Activated naive CD4-positive, alpha-beta T cell treated with anti-CD3 and anti-CD28 coated beads, Interleukin-2, amount 50 U/mL, for 24 hours (primary cell): ENCODE measurements at regions not wholly inside any gene's neighbourhood (a gene's known extent, or its start where the extent isn't known, plus 50 kb on each side); places are given as distances from the start of the nearest gene placed in this dataset.
"Not testable (repeated sequence)": the region's sequence is repeated elsewhere in the genome, so short reads cannot be mapped to it uniquely, and the experiment has no call there.

Experiments
- H3K27ac Mint-ChIP-seq: one replicate; pipeline ENCODE4 v1.8.0; 2021; ENCODE audit warnings: mild to moderate bottlenecking, mixed read lengths
- H3K27me3 Mint-ChIP-seq: one replicate; pipeline ENCODE4 v1.8.0; 2021; ENCODE audit warnings: mixed read lengths
- H3K36me3 Mint-ChIP-seq: one replicate; pipeline ENCODE4 v1.8.0; 2021; ENCODE audit warnings: mixed read lengths
- H3K4me1 Mint-ChIP-seq: one replicate; pipeline ENCODE4 v1.8.0; 2021; ENCODE audit warnings: mixed read lengths
- H3K4me3 Mint-ChIP-seq: one replicate; pipeline ENCODE4 v1.8.0; 2021; ENCODE audit warnings: mild to moderate bottlenecking, mixed read lengths
- H3K9me3 Mint-ChIP-seq: one replicate; pipeline ENCODE4 v1.8.0; 2021; ENCODE audit warnings: mixed read lengths

GRCh38 chr5:29130786-29131185 is 2062.7 kb upstream of the CDH6 start:
- H3K36me3 Mint-ChIP-seq: no peaks in the 10 kb centered on the region
- no peak overlapping the region for H3K4me3 Mint-ChIP-seq
- no peak overlapping the region for H3K27ac Mint-ChIP-seq
- no peaks in the 10 kb centered on the region for H3K27me3 Mint-ChIP-seq
- H3K4me1 Mint-ChIP-seq: no peaks in the 10 kb centered on the region
- H3K9me3 Mint-ChIP-seq: peaks cover 10% of the 10 kb centered on the region

- not testable (repeated sequence) for H3K4me3 Mint-ChIP-seq, H3K27ac Mint-ChIP-seq, H3K36me3 Mint-ChIP-seq, H3K4me1 Mint-ChIP-seq, H3K27me3 Mint-ChIP-seq, H3K9me3 Mint-ChIP-seq
Observed at GRCh38 chr5:29127524-29128156, 2065.8 kb upstream of the CDH6 start.

- H3K36me3 Mint-ChIP-seq, H3K27ac Mint-ChIP-seq: not testable (repeated sequence)
Observed at GRCh38 chr5:29126462-29126861, 2067.0 kb upstream of the CDH6 start.

GRCh38 chr5:29122306-29122705 is 2071.2 kb upstream of the CDH6 start:
- Mint-ChIP-seq H3K27me3 (no peaks in the 10 kb centered on the region), H3K9me3 (peaks cover 8% of the 10 kb centered on the region), H3K36me3 (no peaks in the 10 kb centered on the region), H3K27ac (no peak overlapping the region), H3K4me1 (no peaks in the 10 kb centered on the region), H3K4me3 (no peak overlapping the region)

More at GRCh38 chr5:29126462-29126861, 2067.0 kb upstream of the CDH6 start:
- not testable (repeated sequence) for H3K27me3 Mint-ChIP-seq, H3K9me3 Mint-ChIP-seq, H3K4me1 Mint-ChIP-seq, H3K4me3 Mint-ChIP-seq

GRCh38 chr5:29114331-29114768 is 2076.0 kb upstream of the CDH9 start:
- H3K9me3 Mint-ChIP-seq: peaks cover 16% of the 10 kb centered on the region
- no peaks in the 10 kb centered on the region for H3K27me3 Mint-ChIP-seq
- H3K27ac Mint-ChIP-seq: no peak overlapping the region
- H3K36me3 Mint-ChIP-seq: no peaks in the 10 kb centered on the region
- no peaks in the 10 kb centered on the region for H3K4me1 Mint-ChIP-seq
- H3K4me3 Mint-ChIP-seq: no peak overlapping the region

GRCh38 chr5:29113516-29113915 is 2075.1 kb upstream of the CDH9 start:
- Mint-ChIP-seq H3K4me1 (no peaks in the 10 kb centered on the region), H3K36me3 (no peaks in the 10 kb centered on the region), H3K27ac (no peak overlapping the region), H3K4me3 (no peak overlapping the region), H3K9me3 (peaks cover 22% of the 10 kb centered on the region), H3K27me3 (no peaks in the 10 kb centered on the region)

GRCh38 chr5:29099585-29099984 is 2061.2 kb upstream of the CDH9 start:
- H3K4me3 Mint-ChIP-seq: no peak overlapping the region

GRCh38 chr5:29089591-29090130 is 2051.3 kb upstream of the CDH9 start:
- H3K27ac Mint-ChIP-seq: no peak overlapping the region
- H3K27me3 Mint-ChIP-seq: no peaks in the 10 kb centered on the region
- peaks cover 7% of the 10 kb centered on the region for H3K9me3 Mint-ChIP-seq
- no peaks in the 10 kb centered on the region for H3K4me1 Mint-ChIP-seq
- H3K36me3 Mint-ChIP-seq: no peaks in the 10 kb centered on the region
- no peak overlapping the region for H3K4me3 Mint-ChIP-seq

More at GRCh38 chr5:29099585-29099984, 2061.2 kb upstream of the CDH9 start:
- Mint-ChIP-seq H3K9me3 (peaks cover 10% of the 10 kb centered on the region), H3K27me3 (no peaks in the 10 kb centered on the region), H3K27ac (no peak overlapping the region), H3K4me1 (no peaks in the 10 kb centered on the region), H3K36me3 (no peaks in the 10 kb centered on the region)

GRCh38 chr5:29085142-29085541 is 2046.8 kb upstream of the CDH9 start:
- Mint-ChIP-seq H3K4me3 (no peak overlapping the region), H3K36me3 (no peaks in the 10 kb centered on the region), H3K9me3 (peaks cover 14% of the 10 kb centered on the region), H3K27me3 (no peaks in the 10 kb centered on the region), H3K4me1 (no peaks in the 10 kb centered on the region), H3K27ac (no peak overlapping the region)

- H3K4me1 Mint-ChIP-seq: no peaks in the 10 kb centered on the region
- no peak overlapping the region for H3K27ac Mint-ChIP-seq
- H3K9me3 Mint-ChIP-seq: peaks cover 7% of the 10 kb centered on the region
- H3K4me3 Mint-ChIP-seq: no peak overlapping the region
- no peaks in the 10 kb centered on the region for H3K27me3 Mint-ChIP-seq
- no peaks in the 10 kb centered on the region for H3K36me3 Mint-ChIP-seq
Observed at GRCh38 chr5:29079771-29080170, 2041.4 kb upstream of the CDH9 start.

- Mint-ChIP-seq H3K27ac (no peak overlapping the region), H3K27me3 (no peaks in the 10 kb centered on the region), H3K4me3 (no peak overlapping the region), H3K9me3 (peaks cover 6% of the 10 kb centered on the region), H3K36me3 (no peaks in the 10 kb centered on the region), H3K4me1 (no peaks in the 10 kb centered on the region)
Observed at GRCh38 chr5:29077451-29077850, 2039.1 kb upstream of the CDH9 start.

GRCh38 chr5:29069104-29069402 is 2030.7 kb upstream of the CDH9 start:
- H3K27ac Mint-ChIP-seq: no peak overlapping the region
- peaks cover 13% of the 10 kb centered on the region for H3K9me3 Mint-ChIP-seq
- H3K4me1 Mint-ChIP-seq: no peaks in the 10 kb centered on the region
- H3K4me3 Mint-ChIP-seq: no peak overlapping the region
- H3K36me3 Mint-ChIP-seq: no peaks in the 10 kb centered on the region
- no peaks in the 10 kb centered on the region for H3K27me3 Mint-ChIP-seq

- H3K27ac Mint-ChIP-seq: no peak overlapping the region
- no peaks in the 10 kb centered on the region for H3K4me1 Mint-ChIP-seq
- H3K9me3 Mint-ChIP-seq: peaks cover 12% of the 10 kb centered on the region
- no peaks in the 10 kb centered on the region for H3K27me3 Mint-ChIP-seq
- no peaks in the 10 kb centered on the region for H3K36me3 Mint-ChIP-seq
- no peak overlapping the region for H3K4me3 Mint-ChIP-seq
Observed at GRCh38 chr5:29061381-29061780, 2023.0 kb upstream of the CDH9 start.

- Mint-ChIP-seq H3K4me1 (no peaks in the 10 kb centered on the region), H3K27ac (no peak overlapping the region)
Observed at GRCh38 chr5:29054694-29055093, 2016.3 kb upstream of the CDH9 start.

GRCh38 chr5:29054282-29054681 is 2015.9 kb upstream of the CDH9 start:
- no peaks in the 10 kb centered on the region for H3K36me3 Mint-ChIP-seq
- H3K4me1 Mint-ChIP-seq: no peaks in the 10 kb centered on the region
- no peaks in the 10 kb centered on the region for H3K27me3 Mint-ChIP-seq
- H3K4me3 Mint-ChIP-seq: no peak overlapping the region
- peaks cover 5% of the 10 kb centered on the region for H3K9me3 Mint-ChIP-seq
- no peak overlapping the region for H3K27ac Mint-ChIP-seq

More at GRCh38 chr5:29054694-29055093, 2016.3 kb upstream of the CDH9 start:
- H3K36me3 Mint-ChIP-seq: no peaks in the 10 kb centered on the region
- peaks cover 6% of the 10 kb centered on the region for H3K9me3 Mint-ChIP-seq
- H3K4me3 Mint-ChIP-seq: no peak overlapping the region
- no peaks in the 10 kb centered on the region for H3K27me3 Mint-ChIP-seq

GRCh38 chr5:29051509-29051908 is 2013.1 kb upstream of the CDH9 start:
- H3K27ac Mint-ChIP-seq: no peak overlapping the region
- H3K36me3 Mint-ChIP-seq: no peaks in the 10 kb centered on the region
- H3K9me3 Mint-ChIP-seq: peaks cover 5% of the 10 kb centered on the region
- H3K4me3 Mint-ChIP-seq: no peak overlapping the region
- H3K27me3 Mint-ChIP-seq: no peaks in the 10 kb centered on the region
- H3K4me1 Mint-ChIP-seq: no peaks in the 10 kb centered on the region

GRCh38 chr5:29042152-29042551 is 2003.8 kb upstream of the CDH9 start:
- Mint-ChIP-seq H3K4me1 (no peaks in the 10 kb centered on the region), H3K27me3 (no peaks in the 10 kb centered on the region), H3K36me3 (no peaks in the 10 kb centered on the region), H3K27ac (no peak overlapping the region), H3K9me3 (no peaks in the 10 kb centered on the region), H3K4me3 (no peak overlapping the region)
